Right hindlimb (tissue), 1 donor: ENCODE measurements at regions not wholly inside any gene's neighbourhood (a gene's known extent, or its start where the extent isn't known, plus 50 kb on each side); places are given as distances from the start of the nearest gene placed in this dataset.

ENCODE experiments used
- DNase-seq: peaks from one replicate; pipeline ENCODE4 v3.0.0-alpha.2; 2018

- DNase-seq, result no peak
These were observed 221.3 kb upstream of the NSMCE3 start for GRCh38 chr15:29490747-29491471.

- no peak for DNase-seq
These were observed 211.3 kb upstream of the NSMCE3 start for GRCh38 chr15:29480949-29481348.

GRCh38 chr15:29480278-29480677 is 210.7 kb upstream of the NSMCE3 start:
- DNase-seq, result no peak

- DNase-seq, result no peak
These were observed 207.6 kb upstream of the NSMCE3 start for GRCh38 chr15:29477256-29477655.

- DNase-seq, result no peak
These were observed 207.0 kb upstream of the NSMCE3 start for GRCh38 chr15:29476503-29477080.

- no peak for DNase-seq
These were observed 205.5 kb upstream of the NSMCE3 start for GRCh38 chr15:29475096-29475495.

- DNase-seq, result no peak
These were observed 204.0 kb upstream of the NSMCE3 start for GRCh38 chr15:29473621-29474105.

GRCh38 chr15:29472901-29473445 is 203.4 kb upstream of the NSMCE3 start:
- no peak for DNase-seq

GRCh38 chr15:29471757-29472156 is 202.1 kb upstream of the NSMCE3 start:
- DNase-seq, result no peak

- DNase-seq, result no peak
These were observed 201.7 kb upstream of the NSMCE3 start for GRCh38 chr15:29471306-29471705.

- no peak for DNase-seq
These were observed 201.2 kb upstream of the NSMCE3 start for GRCh38 chr15:29470794-29471193.

GRCh38 chr15:29470311-29470710 is 200.7 kb upstream of the NSMCE3 start:
- no peak for DNase-seq

- no peak for DNase-seq
These were observed 199.3 kb upstream of the NSMCE3 start for GRCh38 chr15:29468899-29469298.

- no peak for DNase-seq
These were observed 197.5 kb upstream of the NSMCE3 start for GRCh38 chr15:29467091-29467490.

- no peak for DNase-seq
These were observed 196.7 kb upstream of the NSMCE3 start for GRCh38 chr15:29466292-29466691.

- DNase-seq, result no peak
These were observed 196.2 kb upstream of the NSMCE3 start for GRCh38 chr15:29465816-29466215.

- DNase-seq, result no peak
These were observed 195.6 kb upstream of the NSMCE3 start for GRCh38 chr15:29465196-29465595.

GRCh38 chr15:29461877-29462276 is 192.3 kb upstream of the NSMCE3 start:
- no peak for DNase-seq

- DNase-seq, result no peak
These were observed 188.7 kb upstream of the NSMCE3 start for GRCh38 chr15:29458361-29458760.

- DNase-seq, result no peak
These were observed 188.1 kb upstream of the NSMCE3 start for GRCh38 chr15:29457729-29458128.

- no peak for DNase-seq
These were observed 187.3 kb upstream of the NSMCE3 start for GRCh38 chr15:29456964-29457363.

GRCh38 chr15:29456255-29456654 is 186.6 kb upstream of the NSMCE3 start:
- DNase-seq, result no peak

GRCh38 chr15:29455530-29455929 is 185.9 kb upstream of the NSMCE3 start:
- DNase-seq, result no peak

GRCh38 chr15:29455055-29455454 is 185.4 kb upstream of the NSMCE3 start:
- DNase-seq, result no peak
